ENCODE measurements at regions not wholly inside any gene's neighbourhood (a gene's known extent, or its start where the extent isn't known, plus 50 kb on each side); places are given as distances from the start of the nearest gene placed in this dataset.

DNA sequence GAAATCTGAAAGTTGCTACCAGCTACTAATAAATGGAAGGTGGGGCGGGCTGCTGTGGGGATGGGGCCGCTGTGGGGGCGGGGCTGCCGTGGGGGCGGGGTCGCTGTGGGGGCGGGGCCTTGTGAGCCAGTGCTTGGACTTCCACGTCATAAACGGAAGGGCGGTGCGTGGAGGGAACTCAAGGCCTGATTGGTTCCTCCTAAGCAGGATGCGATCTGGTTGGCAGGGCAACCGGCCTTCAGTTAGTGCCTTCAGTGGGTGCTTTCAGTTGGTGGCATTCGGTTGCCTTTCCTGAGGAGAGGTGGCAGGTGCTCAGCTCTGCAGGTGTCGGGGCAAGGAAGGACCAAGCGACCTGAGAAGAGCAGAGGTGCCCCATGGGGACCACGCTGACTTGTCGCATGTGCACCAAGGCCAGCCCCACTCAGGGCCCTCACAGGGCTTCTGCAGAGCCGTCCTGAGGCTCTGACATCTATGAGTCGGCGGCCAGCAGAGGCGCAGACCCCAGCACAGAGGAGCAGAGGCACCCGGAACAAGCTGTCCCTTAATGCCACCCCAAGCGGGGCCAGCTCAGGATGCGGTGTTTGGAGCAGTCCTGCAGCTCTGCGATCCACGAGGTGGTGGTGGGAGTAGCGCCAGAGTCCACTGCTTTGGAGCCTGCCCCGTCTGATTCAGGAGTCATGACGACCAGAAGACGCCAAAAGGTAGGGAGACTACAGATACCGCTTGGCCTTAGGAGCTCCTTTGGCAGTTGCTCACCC, 54.4 kb upstream of the PDSS1 start (continued):
- TF ChIP-seq ZNF329 (CRISPR knock-in tag; IDR thresholded peaks at IDR 0.05; ENCODE audit: low read depth) (no peak), ZNF224 (CRISPR knock-in tag; IDR thresholded peaks at IDR 0.05) (no peak), ZMAT3 (CRISPR knock-in tag; conservative IDR thresholded peaks at IDR 0.05) (no peak), PHF8 (CRISPR knock-in tag; IDR thresholded peaks at IDR 0.05) (no peak), HOXD1 (CRISPR knock-in tag; IDR thresholded peaks at IDR 0.05) (no peak), ZNF446 (CRISPR knock-in tag; IDR thresholded peaks at IDR 0.05) (no peak), EP300 (IDR thresholded peaks at IDR 0.05; ENCODE audit: low read depth in 2 of 2, low read length in 2 of 2) (no peak), EP300 (CRISPR knock-in tag; IDR thresholded peaks at IDR 0.05; ENCODE audit: borderline replicate concordance) (no peak), ZNF282 (IDR thresholded peaks at IDR 0.05; ENCODE audit: partially characterized antibody) (no peak), REXO4 (CRISPR knock-in tag; IDR thresholded peaks at IDR 0.05; ENCODE audit: borderline replicate concordance) (no peak), ATRX (CRISPR knock-in tag; IDR thresholded peaks at IDR 0.05; ENCODE audit: borderline replicate concordance) (no peak)
- TF ChIP-seq, protein P1, sequence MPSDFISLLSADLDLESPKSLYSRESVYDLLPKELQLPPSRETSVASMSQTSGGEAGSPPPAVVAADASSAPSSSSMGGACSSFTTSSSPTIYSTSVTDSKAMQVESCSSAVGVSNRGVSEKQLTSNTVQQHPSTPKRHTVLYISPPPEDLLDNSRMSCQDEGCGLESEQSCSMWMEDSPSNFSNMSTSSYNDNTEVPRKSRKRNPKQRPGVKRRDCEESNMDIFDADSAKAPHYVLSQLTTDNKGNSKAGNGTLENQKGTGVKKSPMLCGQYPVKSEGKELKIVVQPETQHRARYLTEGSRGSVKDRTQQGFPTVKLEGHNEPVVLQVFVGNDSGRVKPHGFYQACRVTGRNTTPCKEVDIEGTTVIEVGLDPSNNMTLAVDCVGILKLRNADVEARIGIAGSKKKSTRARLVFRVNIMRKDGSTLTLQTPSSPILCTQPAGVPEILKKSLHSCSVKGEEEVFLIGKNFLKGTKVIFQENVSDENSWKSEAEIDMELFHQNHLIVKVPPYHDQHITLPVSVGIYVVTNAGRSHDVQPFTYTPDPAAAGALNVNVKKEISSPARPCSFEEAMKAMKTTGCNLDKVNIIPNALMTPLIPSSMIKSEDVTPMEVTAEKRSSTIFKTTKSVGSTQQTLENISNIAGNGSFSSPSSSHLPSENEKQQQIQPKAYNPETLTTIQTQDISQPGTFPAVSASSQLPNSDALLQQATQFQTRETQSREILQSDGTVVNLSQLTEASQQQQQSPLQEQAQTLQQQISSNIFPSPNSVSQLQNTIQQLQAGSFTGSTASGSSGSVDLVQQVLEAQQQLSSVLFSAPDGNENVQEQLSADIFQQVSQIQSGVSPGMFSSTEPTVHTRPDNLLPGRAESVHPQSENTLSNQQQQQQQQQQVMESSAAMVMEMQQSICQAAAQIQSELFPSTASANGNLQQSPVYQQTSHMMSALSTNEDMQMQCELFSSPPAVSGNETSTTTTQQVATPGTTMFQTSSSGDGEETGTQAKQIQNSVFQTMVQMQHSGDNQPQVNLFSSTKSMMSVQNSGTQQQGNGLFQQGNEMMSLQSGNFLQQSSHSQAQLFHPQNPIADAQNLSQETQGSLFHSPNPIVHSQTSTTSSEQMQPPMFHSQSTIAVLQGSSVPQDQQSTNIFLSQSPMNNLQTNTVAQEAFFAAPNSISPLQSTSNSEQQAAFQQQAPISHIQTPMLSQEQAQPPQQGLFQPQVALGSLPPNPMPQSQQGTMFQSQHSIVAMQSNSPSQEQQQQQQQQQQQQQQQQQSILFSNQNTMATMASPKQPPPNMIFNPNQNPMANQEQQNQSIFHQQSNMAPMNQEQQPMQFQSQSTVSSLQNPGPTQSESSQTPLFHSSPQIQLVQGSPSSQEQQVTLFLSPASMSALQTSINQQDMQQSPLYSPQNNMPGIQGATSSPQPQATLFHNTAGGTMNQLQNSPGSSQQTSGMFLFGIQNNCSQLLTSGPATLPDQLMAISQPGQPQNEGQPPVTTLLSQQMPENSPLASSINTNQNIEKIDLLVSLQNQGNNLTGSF (CRISPR knock-in tag; IDR thresholded peaks at IDR 0.05) = no peak
- TF ChIP-seq, protein P2, sequence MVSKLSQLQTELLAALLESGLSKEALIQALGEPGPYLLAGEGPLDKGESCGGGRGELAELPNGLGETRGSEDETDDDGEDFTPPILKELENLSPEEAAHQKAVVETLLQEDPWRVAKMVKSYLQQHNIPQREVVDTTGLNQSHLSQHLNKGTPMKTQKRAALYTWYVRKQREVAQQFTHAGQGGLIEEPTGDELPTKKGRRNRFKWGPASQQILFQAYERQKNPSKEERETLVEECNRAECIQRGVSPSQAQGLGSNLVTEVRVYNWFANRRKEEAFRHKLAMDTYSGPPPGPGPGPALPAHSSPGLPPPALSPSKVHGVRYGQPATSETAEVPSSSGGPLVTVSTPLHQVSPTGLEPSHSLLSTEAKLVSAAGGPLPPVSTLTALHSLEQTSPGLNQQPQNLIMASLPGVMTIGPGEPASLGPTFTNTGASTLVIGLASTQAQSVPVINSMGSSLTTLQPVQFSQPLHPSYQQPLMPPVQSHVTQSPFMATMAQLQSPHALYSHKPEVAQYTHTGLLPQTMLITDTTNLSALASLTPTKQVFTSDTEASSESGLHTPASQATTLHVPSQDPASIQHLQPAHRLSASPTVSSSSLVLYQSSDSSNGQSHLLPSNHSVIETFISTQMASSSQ (IDR thresholded peaks at IDR 0.05; ENCODE audit: low read depth) = no peak
- TF ChIP-seq, protein P2 (CRISPR knock-in tag; IDR thresholded peaks at IDR 0.05; ENCODE audit: borderline replicate concordance) = no peak

All from HepG2 (cell line).